Hepatocyte (in vitro differentiated cells): ENCODE measurements at regions not wholly inside any gene's neighbourhood (a gene's known extent, or its start where the extent isn't known, plus 50 kb on each side); places are given as distances from the start of the nearest gene placed in this dataset.

ENCODE experiments used
- DNase-seq: peaks from one replicate; pipeline ENCODE4 v3.0.0-alpha.2; 2016; ENCODE audit warnings: low spot score
- H2AFZ ChIP-seq: fragments of 200-600 bp; sonication (generic); 2 replicates; pipeline ENCODE4 v1.6.0; 2016; ENCODE audit warnings: antibody characterized with exemption, mild to moderate bottlenecking
- H3K27ac ChIP-seq: fragments of 200-600 bp; sonication (generic); 2 replicates; pipeline ENCODE4 v1.5.1; 2016; ENCODE audit warnings: mild to moderate bottlenecking
- H3K27me3 ChIP-seq: fragments of 200-600 bp; sonication (generic); 2 replicates; pipeline ENCODE4 v1.6.1; 2016
- H3K36me3 ChIP-seq: fragments of 200-600 bp; sonication (generic); replicated peaks from 2 replicates; pipeline ENCODE4 v1.5.1; 2016; ENCODE audit warnings: low read depth; ENCODE audit not compliant: insufficient read depth
- H3K4me1 ChIP-seq: fragments of 200-600 bp; sonication (generic); 2 replicates; pipeline ENCODE4 v1.5.1; 2016; ENCODE audit warnings: mild to moderate bottlenecking, moderate library complexity; ENCODE audit not compliant: insufficient read depth
- H3K4me2 ChIP-seq: fragments of 200-600 bp; sonication (generic); 2 replicates; pipeline ENCODE4 v1.6.0; 2016
- H3K4me3 ChIP-seq: fragments of 200-600 bp; sonication (generic); 2 replicates; pipeline ENCODE4 v1.5.1; 2016; ENCODE audit warnings: mild to moderate bottlenecking
- H3K79me2 ChIP-seq: fragments of 200-600 bp; sonication (generic); 2 replicates; pipeline ENCODE4 v1.6.0; 2017; ENCODE audit warnings: mild to moderate bottlenecking
- H3K9me2 ChIP-seq: fragments of 200-600 bp; sonication (generic); replicated peaks from 2 replicates; pipeline ENCODE4 v1.6.0; 2017; ENCODE audit warnings: mild to moderate bottlenecking; ENCODE audit not compliant: insufficient read depth
- H3K9me3 ChIP-seq: fragments of 200-600 bp; sonication (generic); 2 replicates; pipeline ENCODE4 v1.5.1; 2016; ENCODE audit warnings: low read depth, mild to moderate bottlenecking
- H4K20me1 ChIP-seq: fragments of 200-600 bp; sonication (generic); 2 replicates; pipeline ENCODE4 v1.6.0; 2016; ENCODE audit warnings: mild to moderate bottlenecking; ENCODE audit not compliant: insufficient read depth, poor library complexity, severe bottlenecking
- EZH2 ChIP-seq: fragments of 200-600 bp; sonication (generic); IDR thresholded peaks from 2 replicates; pipeline ENCODE4 v1.6.1; 2016; ENCODE audit warnings: antibody characterized with exemption, mild to moderate bottlenecking, borderline replicate concordance
- EZH2phosphoT487 ChIP-seq: fragments of 200-600 bp; sonication (generic); IDR thresholded peaks from one replicate; pipeline ENCODE4 v1.6.1; 2018; ENCODE audit warnings: antibody characterized with exemption, mild to moderate bottlenecking, low read depth, moderate library complexity; ENCODE audit not compliant: unreplicated experiment, severe bottlenecking
- WGBS: methylation state at CpG from one replicate; pipeline ENCODE4 v1.1.6; 2016; ENCODE audit warnings: low lambda C conversion rate; ENCODE audit errors: missing lambda C conversion rate; 5-methylcytosine and 5-hydroxymethylcytosine counted together
- TF ChIP-seq, protein P1 (sequence below): fragments of 200-600 bp; sonication (generic); IDR thresholded peaks from 2 replicates; pipeline ENCODE4 v1.5.1; 2016; ENCODE audit warnings: antibody characterized with exemption, mild to moderate bottlenecking; ENCODE audit not compliant: poor library complexity

DNA sequence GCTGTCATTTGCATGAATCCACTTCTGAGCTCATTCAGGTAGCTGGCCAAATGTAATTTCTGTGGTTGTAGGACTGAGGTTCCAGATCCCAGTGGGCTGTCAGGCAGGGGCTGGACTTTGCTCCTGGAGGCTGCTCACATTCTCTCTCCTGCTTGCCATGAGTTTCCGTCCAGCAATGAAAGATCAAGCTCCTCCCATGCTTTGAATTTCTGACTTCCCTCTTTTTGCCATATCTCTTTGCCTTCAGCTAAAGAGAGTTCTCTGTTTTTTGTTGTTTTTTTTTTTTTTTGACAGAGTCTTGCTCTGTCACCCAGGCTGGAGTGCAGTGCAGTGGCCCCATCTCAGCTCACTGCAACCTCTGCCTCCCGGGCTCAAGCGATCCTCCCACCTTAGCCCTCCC, 76.9 kb downstream of the ING1 start:
- no peak overlapping the region for H3K4me3 ChIP-seq
- 94% methylated on average over 3 of the region's 3 CpGs for WGBS
- H3K4me1 ChIP-seq: no peaks in the 10 kb centered on the region
- no peak overlapping the region for H3K27ac ChIP-seq
- H3K4me2 ChIP-seq: no peak overlapping the region
- no peaks in the 10 kb centered on the region for H3K27me3 ChIP-seq
- H4K20me1 ChIP-seq: no peaks in the 10 kb centered on the region
- no peaks in the 10 kb centered on the region for H3K36me3 ChIP-seq
- H3K79me2 ChIP-seq: no peaks in the 10 kb centered on the region
- H3K9me2 ChIP-seq: no peaks in the 10 kb centered on the region
- no peaks in the 10 kb centered on the region for H3K9me3 ChIP-seq
- no peak for DNase-seq
- TF ChIP-seq EZH2: no peak
- no peak for TF ChIP-seq EZH2phosphoT487
- TF ChIP-seq, protein P1, sequence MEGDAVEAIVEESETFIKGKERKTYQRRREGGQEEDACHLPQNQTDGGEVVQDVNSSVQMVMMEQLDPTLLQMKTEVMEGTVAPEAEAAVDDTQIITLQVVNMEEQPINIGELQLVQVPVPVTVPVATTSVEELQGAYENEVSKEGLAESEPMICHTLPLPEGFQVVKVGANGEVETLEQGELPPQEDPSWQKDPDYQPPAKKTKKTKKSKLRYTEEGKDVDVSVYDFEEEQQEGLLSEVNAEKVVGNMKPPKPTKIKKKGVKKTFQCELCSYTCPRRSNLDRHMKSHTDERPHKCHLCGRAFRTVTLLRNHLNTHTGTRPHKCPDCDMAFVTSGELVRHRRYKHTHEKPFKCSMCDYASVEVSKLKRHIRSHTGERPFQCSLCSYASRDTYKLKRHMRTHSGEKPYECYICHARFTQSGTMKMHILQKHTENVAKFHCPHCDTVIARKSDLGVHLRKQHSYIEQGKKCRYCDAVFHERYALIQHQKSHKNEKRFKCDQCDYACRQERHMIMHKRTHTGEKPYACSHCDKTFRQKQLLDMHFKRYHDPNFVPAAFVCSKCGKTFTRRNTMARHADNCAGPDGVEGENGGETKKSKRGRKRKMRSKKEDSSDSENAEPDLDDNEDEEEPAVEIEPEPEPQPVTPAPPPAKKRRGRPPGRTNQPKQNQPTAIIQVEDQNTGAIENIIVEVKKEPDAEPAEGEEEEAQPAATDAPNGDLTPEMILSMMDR: no peak
- H2AFZ ChIP-seq: no peak overlapping the region

DNA sequence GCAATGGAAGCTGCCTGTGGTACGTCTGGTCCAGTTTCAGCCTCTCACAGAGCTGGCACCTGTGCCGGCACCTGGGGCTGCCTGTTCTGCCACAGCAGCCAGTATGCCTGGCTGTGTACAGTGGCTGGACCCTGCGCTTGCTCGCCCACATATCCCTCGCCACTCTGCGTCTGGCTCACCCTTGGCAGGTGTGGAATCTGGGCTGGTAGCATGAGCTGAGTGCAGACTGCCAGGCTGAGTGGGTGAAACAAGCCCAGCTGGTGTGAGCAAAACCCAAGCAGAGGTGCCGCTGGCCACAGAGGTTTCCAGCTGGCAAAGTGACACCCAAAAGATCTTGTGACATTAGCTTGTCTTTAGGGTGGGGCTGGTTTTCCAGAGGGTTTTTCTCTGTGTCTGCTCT, 80.7 kb downstream of the ING1 start:
- Histone ChIP-seq H3K27ac (no peak overlapping the region), H3K4me2 (no peak overlapping the region), H2AFZ (no peak overlapping the region), H3K36me3 (no peaks in the 10 kb centered on the region), H3K4me1 (peaks cover 3% of the 10 kb centered on the region), H3K27me3 (no peaks in the 10 kb centered on the region), H3K79me2 (no peaks in the 10 kb centered on the region), H3K9me3 (no peaks in the 10 kb centered on the region), H3K4me3 (no peak overlapping the region), H4K20me1 (no peaks in the 10 kb centered on the region), H3K9me2 (no peaks in the 10 kb centered on the region)
- DNase-seq: no peak
- TF ChIP-seq EZH2 (no peak), EZH2phosphoT487 (no peak)
- TF ChIP-seq, protein P1: no peak
- WGBS: 82% methylated on average over 7 of the region's 7 CpGs

DNA sequence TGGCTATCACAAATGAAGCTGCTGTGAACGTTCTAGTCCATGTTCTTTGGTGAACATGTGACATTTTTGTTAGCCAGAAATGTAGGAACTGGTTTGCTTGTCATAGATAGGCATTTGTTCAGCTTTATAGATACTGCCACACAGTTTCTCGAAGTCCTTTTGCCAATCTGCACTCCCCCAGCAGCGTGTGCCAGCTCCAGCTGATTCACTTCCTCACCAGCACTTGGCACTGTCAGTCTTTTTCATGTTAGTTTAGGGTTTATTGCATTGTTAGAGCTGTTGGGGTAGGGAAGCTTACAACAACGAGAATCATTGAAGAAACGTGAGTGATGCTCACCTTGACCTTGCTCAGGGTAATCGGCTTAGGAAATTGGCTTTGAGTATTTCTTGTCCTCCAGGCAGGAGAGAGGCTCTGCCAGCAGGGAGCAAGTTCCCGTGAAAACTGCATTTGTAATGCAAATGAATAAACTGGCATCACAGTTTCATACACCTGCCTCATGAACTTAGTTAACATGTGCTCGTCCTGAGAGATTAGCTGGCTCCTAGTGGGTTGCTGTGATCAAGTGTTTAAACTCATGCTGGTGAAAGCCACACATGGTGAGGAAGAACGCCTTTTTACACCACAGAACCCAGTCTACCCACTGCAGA, 83.9 kb downstream of the ING1 start:
- H3K27ac ChIP-seq: no peak overlapping the region
- no peaks in the 10 kb centered on the region for H3K9me3 ChIP-seq
- H3K9me2 ChIP-seq: no peaks in the 10 kb centered on the region
- peaks cover 5% of the 10 kb centered on the region for H3K4me1 ChIP-seq
- H3K4me3 ChIP-seq: no peak overlapping the region
- H3K79me2 ChIP-seq: no peaks in the 10 kb centered on the region
- TF ChIP-seq, protein P1: no peak
- H4K20me1 ChIP-seq: no peaks in the 10 kb centered on the region
- H3K27me3 ChIP-seq: no peaks in the 10 kb centered on the region
- no peak for DNase-seq
- H2AFZ ChIP-seq: no peak overlapping the region
- no peaks in the 10 kb centered on the region for H3K36me3 ChIP-seq
- 64% methylated on average over 9 of the region's 9 CpGs for WGBS
- H3K4me2 ChIP-seq: no peak overlapping the region
